ENCODE measurements at regions not wholly inside any gene's neighbourhood (a gene's known extent, or its start where the extent isn't known, plus 50 kb on each side); places are given as distances from the start of the nearest gene placed in this dataset.

DNA sequence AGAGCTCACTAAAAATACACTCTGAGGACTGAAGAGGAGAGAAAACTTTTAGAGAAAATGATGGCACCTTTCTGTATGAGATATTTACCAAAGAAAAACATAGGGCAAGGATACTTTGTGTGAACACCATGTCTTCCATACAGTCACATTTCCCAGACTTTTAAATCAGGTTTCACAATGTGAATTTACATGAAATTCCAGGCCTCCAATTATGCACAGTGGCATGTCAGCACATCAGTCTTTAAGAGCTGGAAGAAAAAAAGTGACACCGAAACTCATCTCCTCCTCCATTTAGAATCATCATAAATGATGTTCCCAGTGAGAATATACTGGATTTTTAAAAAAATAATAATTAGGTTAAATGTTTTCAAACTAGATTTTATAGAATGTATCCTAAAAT lies 232.2 kb upstream of the UBASH3B start:
- WGBS, 2 donors: 98% methylated on average over 1 of the region's 1 CpG
- intact Hi-C loops (cut with DNase I; ENCODE audit: low total_unique reads): no loop called here
- TF ChIP-seq, protein P1, sequence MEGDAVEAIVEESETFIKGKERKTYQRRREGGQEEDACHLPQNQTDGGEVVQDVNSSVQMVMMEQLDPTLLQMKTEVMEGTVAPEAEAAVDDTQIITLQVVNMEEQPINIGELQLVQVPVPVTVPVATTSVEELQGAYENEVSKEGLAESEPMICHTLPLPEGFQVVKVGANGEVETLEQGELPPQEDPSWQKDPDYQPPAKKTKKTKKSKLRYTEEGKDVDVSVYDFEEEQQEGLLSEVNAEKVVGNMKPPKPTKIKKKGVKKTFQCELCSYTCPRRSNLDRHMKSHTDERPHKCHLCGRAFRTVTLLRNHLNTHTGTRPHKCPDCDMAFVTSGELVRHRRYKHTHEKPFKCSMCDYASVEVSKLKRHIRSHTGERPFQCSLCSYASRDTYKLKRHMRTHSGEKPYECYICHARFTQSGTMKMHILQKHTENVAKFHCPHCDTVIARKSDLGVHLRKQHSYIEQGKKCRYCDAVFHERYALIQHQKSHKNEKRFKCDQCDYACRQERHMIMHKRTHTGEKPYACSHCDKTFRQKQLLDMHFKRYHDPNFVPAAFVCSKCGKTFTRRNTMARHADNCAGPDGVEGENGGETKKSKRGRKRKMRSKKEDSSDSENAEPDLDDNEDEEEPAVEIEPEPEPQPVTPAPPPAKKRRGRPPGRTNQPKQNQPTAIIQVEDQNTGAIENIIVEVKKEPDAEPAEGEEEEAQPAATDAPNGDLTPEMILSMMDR (IDR thresholded peaks at IDR 0.05): no peak
- no peak for TF ChIP-seq POLR2A (IDR thresholded peaks at IDR 0.05)

DNA sequence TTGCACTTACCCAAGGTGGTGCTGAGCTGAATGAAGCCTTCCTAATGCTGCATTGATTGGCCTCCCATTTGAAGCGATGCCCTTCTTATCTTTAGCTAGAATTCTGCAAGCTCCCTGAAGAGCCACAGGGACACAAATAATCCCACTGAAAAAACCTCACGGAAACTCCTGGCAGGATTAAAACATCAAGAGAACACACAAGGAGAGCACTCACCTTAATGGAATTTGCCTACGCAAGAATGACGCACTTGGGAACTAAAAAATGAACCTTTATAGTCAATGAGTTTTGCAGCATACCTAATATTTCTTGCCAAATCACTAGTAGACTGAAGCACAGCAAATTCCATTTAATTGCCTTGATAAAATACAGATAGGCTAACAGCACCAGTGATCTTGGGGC lies 232.8 kb upstream of the UBASH3B start:
- H3K4me3 ChIP-seq (ENCODE audit: low read depth, poor library complexity, severe bottlenecking): no peak overlapping the region
- WGBS, 2 donors: 70 to 76% methylated on average over 4 of the region's 4 CpGs
- no peak for TF ChIP-seq POLR2A (IDR thresholded peaks at IDR 0.05)
- TF ChIP-seq, protein P1 (IDR thresholded peaks at IDR 0.05): no peak
- intact Hi-C loops (cut with DNase I; ENCODE audit: low total_unique reads): no loop called here
- no peak for DNase-seq (ENCODE audit: low spot score in 2 of 2)

More for the DNA sequence above, 232.2 kb upstream of the UBASH3B start:
- no peak overlapping the region for H3K4me3 ChIP-seq (ENCODE audit: low read depth, poor library complexity, severe bottlenecking)
- no peak for DNase-seq (ENCODE audit: low spot score in 2 of 2)

- TF ChIP-seq, protein P1 (IDR thresholded peaks at IDR 0.05): no peak
- TF ChIP-seq POLR2A (IDR thresholded peaks at IDR 0.05): no peak
- WGBS, 2 donors: 44 to 48% methylated on average over 3 of the region's 3 CpGs
Measured at GRCh38 chr11:122421702-122422101, 233.8 kb upstream of the UBASH3B start.

DNA sequence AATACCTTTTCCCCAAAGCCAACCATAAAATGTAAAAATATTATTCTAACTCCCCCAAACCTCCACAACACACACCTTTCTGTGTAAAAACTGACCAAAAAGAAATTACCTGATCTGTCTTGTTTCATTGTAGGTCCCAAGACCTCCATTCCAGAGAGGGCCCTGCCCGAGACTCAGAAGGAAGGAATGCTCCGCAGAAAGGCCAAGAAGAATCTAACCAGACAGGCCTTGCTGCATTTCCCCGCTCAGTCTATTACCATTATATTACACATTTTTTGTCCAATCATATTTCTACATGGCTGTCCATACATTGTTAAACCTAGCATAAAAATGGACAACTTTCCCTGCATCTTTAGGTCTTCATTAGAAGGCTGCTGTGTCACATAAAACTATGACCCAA lies 237.5 kb upstream of the UBASH3B start:
- intact Hi-C loops (cut with DNase I; ENCODE audit: low total_unique reads): no loop called here
- no peak for DNase-seq (ENCODE audit: low spot score in 2 of 2)
- H3K4me3 ChIP-seq (ENCODE audit: low read depth, poor library complexity, severe bottlenecking): no peak overlapping the region
- WGBS, 2 donors: 84 to 95% methylated on average over 3 of the region's 3 CpGs
- TF ChIP-seq, protein P1 (IDR thresholded peaks at IDR 0.05): no peak
- TF ChIP-seq POLR2A (IDR thresholded peaks at IDR 0.05): no peak

More at GRCh38 chr11:122421702-122422101, 233.8 kb upstream of the UBASH3B start:
- no peak for DNase-seq (ENCODE audit: low spot score in 2 of 2)
- intact Hi-C loops (cut with DNase I; ENCODE audit: low total_unique reads): no loop called here
- no peak overlapping the region for H3K4me3 ChIP-seq (ENCODE audit: low read depth, poor library complexity, severe bottlenecking)

DNA sequence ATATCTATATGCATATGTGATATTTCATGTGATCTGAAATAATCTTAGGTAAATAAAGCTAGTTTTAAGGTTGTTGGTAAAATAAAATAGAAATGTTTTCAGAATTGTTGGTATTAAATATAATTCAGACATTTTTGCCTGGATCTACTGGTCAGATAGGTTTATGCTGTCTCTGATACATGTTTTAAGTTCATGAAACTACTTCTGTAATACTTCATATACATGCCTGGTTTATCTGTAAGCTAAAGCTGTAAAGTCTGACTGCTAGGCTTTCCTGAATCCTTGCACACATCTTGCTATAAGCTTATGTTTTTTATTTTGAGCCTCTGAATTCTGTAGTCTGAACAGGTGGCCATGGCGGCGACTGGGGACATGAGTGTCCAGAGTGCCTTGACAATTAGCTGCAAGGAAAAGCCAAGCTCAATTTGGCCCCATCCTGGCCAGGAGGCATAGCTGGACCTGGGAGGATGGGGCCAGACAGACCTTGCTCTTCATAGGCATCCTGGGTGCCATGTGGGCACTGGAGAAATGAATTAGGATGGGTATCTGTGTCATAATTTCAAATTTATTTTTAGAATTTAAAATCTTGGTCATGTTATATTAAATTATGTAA lies 241.0 kb upstream of the UBASH3B start:
- no peak overlapping the region for H3K4me3 ChIP-seq (ENCODE audit: low read depth, poor library complexity, severe bottlenecking)
- TF ChIP-seq, protein P1 (IDR thresholded peaks at IDR 0.05): no peak
- TF ChIP-seq POLR2A (IDR thresholded peaks at IDR 0.05): no peak
- intact Hi-C loops (cut with DNase I; ENCODE audit: low total_unique reads): no loop called here
- DNase-seq (ENCODE audit: low spot score in 2 of 2): no peak
- WGBS, 2 donors: 98 to 100% methylated on average over 2 of the region's 2 CpGs

- no peak for DNase-seq (ENCODE audit: low spot score in 2 of 2)
- intact Hi-C loops (cut with DNase I; ENCODE audit: low total_unique reads): no loop called here
- no peak overlapping the region for H3K4me3 ChIP-seq (ENCODE audit: low read depth, poor library complexity, severe bottlenecking)
- TF ChIP-seq, protein P1 (IDR thresholded peaks at IDR 0.05): no peak
- TF ChIP-seq POLR2A (IDR thresholded peaks at IDR 0.05): no peak
Measured at GRCh38 chr11:122413677-122414076, 241.8 kb upstream of the UBASH3B start.
